PC-9 (cell line): ENCODE measurements at regions not wholly inside any gene's neighbourhood (a gene's known extent, or its start where the extent isn't known, plus 50 kb on each side); places are given as distances from the start of the nearest gene placed in this dataset.

Experiments used
- CTCF ChIP-seq: fragments of 200-600 bp; sonication (generic); conservative IDR thresholded peaks from 2 replicates; pipeline ENCODE4 v1.6.1; 2017; ENCODE audit warnings: mixed run types, antibody characterized with exemption, mild to moderate bottlenecking, moderate library complexity
- EZH2 ChIP-seq: fragments of 200-600 bp; sonication (generic); IDR thresholded peaks from 2 replicates; pipeline ENCODE4 v1.8.0; 2017; ENCODE audit warnings: antibody characterized with exemption, low read depth

- TF ChIP-seq CTCF = no peak
- TF ChIP-seq EZH2 = no peak
Observed at GRCh38 chr12:84464616-84465015, 448.0 kb downstream of the SLC6A15 start.
